Trophoblast cell (in vitro differentiated cells and primary cell): ENCODE measurements at regions not wholly inside any gene's neighbourhood (a gene's known extent, or its start where the extent isn't known, plus 50 kb on each side); places are given as distances from the start of the nearest gene placed in this dataset.

Experiments used
- DNase-seq, 2 donors: peaks; one replicate each; pipeline ENCODE4 v3.0.0-alpha.2; 2016
- H2AFZ ChIP-seq: 2 replicates; pipeline ENCODE4 v1.6.1; 2013; ENCODE audit warnings: low read length, moderate library complexity, mild to moderate bottlenecking; ENCODE audit not compliant: insufficient read depth, poor library complexity
- H2AK5ac ChIP-seq: 2 replicates; pipeline ENCODE4 v1.6.1; 2013; ENCODE audit warnings: mild to moderate bottlenecking, low read length
- H2BK120ac ChIP-seq: 2 replicates; pipeline ENCODE4 v1.6.1; 2013; ENCODE audit warnings: low read length, mild to moderate bottlenecking, moderate library complexity; ENCODE audit not compliant: insufficient read depth, poor library complexity
- H2BK12ac ChIP-seq: 2 replicates; pipeline ENCODE4 v1.6.1; 2013; ENCODE audit warnings: mild to moderate bottlenecking, low read length, moderate library complexity
- H2BK5ac ChIP-seq: 2 replicates; pipeline ENCODE4 v1.6.1; 2013; ENCODE audit warnings: low read length, low read depth, moderate library complexity, mild to moderate bottlenecking; ENCODE audit not compliant: poor library complexity
- H3K14ac ChIP-seq: 2 replicates; pipeline ENCODE4 v1.6.1; 2013; ENCODE audit warnings: mild to moderate bottlenecking, low read length
- H3K18ac ChIP-seq: 2 replicates; pipeline ENCODE4 v1.6.1; 2013; ENCODE audit warnings: mild to moderate bottlenecking, low read length
- H3K23ac ChIP-seq: 2 replicates; pipeline ENCODE4 v1.6.1; 2013; ENCODE audit warnings: low read length
- H3K27ac ChIP-seq: 2 replicates; pipeline ENCODE4 v1.5.1; 2013; ENCODE audit warnings: low read depth, mild to moderate bottlenecking, inconsistent platforms, low read length, moderate library complexity
- H3K27me3 ChIP-seq: 2 replicates; pipeline ENCODE4 v1.6.1; 2013; ENCODE audit warnings: inconsistent platforms, mild to moderate bottlenecking, low read length, moderate library complexity; ENCODE audit not compliant: insufficient read depth
- H3K36me3 ChIP-seq, 2 experiments: 1 replicate in 1 of 2; 2 replicates in 1 of 2; pipeline ENCODE4 v1.6.1; 2013; ENCODE audit warnings: low read length in 2 of 2, mild to moderate bottlenecking in 2 of 2, moderate library complexity in 1 of 2; ENCODE audit not compliant: insufficient read depth in 2 of 2, control insufficient read depth in 1 of 2
- H3K4ac ChIP-seq: 2 replicates; pipeline ENCODE4 v1.6.1; 2013; ENCODE audit warnings: low read depth, mild to moderate bottlenecking, low read length, moderate library complexity
- H3K4me1 ChIP-seq, 2 experiments: 1 replicate in 1 of 2; 2 replicates in 1 of 2; pipeline ENCODE4 v1.6.1; 2013; ENCODE audit warnings: low read length in 2 of 2, mild to moderate bottlenecking in 2 of 2, moderate library complexity in 1 of 2; ENCODE audit not compliant: insufficient read depth in 2 of 2, control insufficient read depth in 1 of 2
- H3K4me2 ChIP-seq: 2 replicates; pipeline ENCODE4 v1.6.1; 2013; ENCODE audit warnings: inconsistent platforms, mild to moderate bottlenecking, low read length, moderate library complexity
- H3K4me3 ChIP-seq: 2 replicates; pipeline ENCODE4 v1.5.1; 2013; ENCODE audit warnings: mild to moderate bottlenecking, low read depth, low read length, inconsistent platforms
- H3K79me1 ChIP-seq: one replicate; pipeline ENCODE4 v1.6.1; 2013; ENCODE audit warnings: low read length
- H3K79me2 ChIP-seq: 2 replicates; pipeline ENCODE4 v1.6.1; 2013; ENCODE audit warnings: low read length, mild to moderate bottlenecking; ENCODE audit not compliant: control insufficient read depth, insufficient read depth, poor library complexity
- H3K9ac ChIP-seq: 2 replicates; pipeline ENCODE4 v1.6.1; 2013; ENCODE audit warnings: mild to moderate bottlenecking, low read length
- H3K9me3 ChIP-seq: 2 replicates; pipeline ENCODE4 v1.6.1; 2013; ENCODE audit warnings: low read depth, mild to moderate bottlenecking, control low read depth, inconsistent platforms, low read length; ENCODE audit not compliant: insufficient read depth
- H4K12ac ChIP-seq: 2 replicates; pipeline ENCODE4 v1.6.1; 2013; ENCODE audit warnings: low read depth, mild to moderate bottlenecking, low read length, moderate library complexity
- H4K8ac ChIP-seq: 2 replicates; pipeline ENCODE4 v1.6.1; 2013; ENCODE audit warnings: low read depth, mild to moderate bottlenecking, low read length, moderate library complexity
- H4K91ac ChIP-seq: one replicate; pipeline ENCODE4 v1.6.1; 2013; ENCODE audit warnings: low read depth, mild to moderate bottlenecking, low read length, moderate library complexity
- WGBS: extraction: QIAGEN DNeasy Blood & Tissue Kit; methylation state at CpG from one replicate; pipeline ENCODE4 v1.1.7; 2013; ENCODE audit warnings: missing lambda C conversion rate; ENCODE audit not compliant: insufficient read length, insufficient coverage; ENCODE audit errors: extremely low coverage; 5-methylcytosine and 5-hydroxymethylcytosine counted together

GRCh38 chr3:176005564-176005963 lies 1146.4 kb downstream of the NAALADL2 start:
- Histone ChIP-seq H3K27ac (no peak overlapping the region), H3K4me2 (no peak overlapping the region), H2BK12ac (no peak overlapping the region), H4K91ac (no peak overlapping the region), H3K79me2 (no peaks in the 10 kb centered on the region), H2AFZ (no peak overlapping the region), H3K23ac (no peak overlapping the region), H3K4me3 (no peak overlapping the region), H4K8ac (no peak overlapping the region), H3K14ac (no peak overlapping the region), H2BK5ac (no peak overlapping the region), H4K12ac (no peak overlapping the region), H3K27me3 (no peaks in the 10 kb centered on the region), H3K9ac (no peak overlapping the region), H2BK120ac (no peak overlapping the region), H3K9me3 (no peaks in the 10 kb centered on the region), H3K36me3 (no peaks in the 10 kb centered on the region), H3K4me1 (no peaks in the 10 kb centered on the region), H2AK5ac (no peak overlapping the region), H3K4ac (no peak overlapping the region), H3K79me1 (no peaks in the 10 kb centered on the region), H3K18ac (no peak overlapping the region)
- DNase-seq = no peak
- WGBS = no CpG with 5 or more reads among the region's 1 CpG

- H2AK5ac ChIP-seq = no peak overlapping the region
- H3K18ac ChIP-seq = no peak overlapping the region
- H2BK12ac ChIP-seq = no peak overlapping the region
- H3K23ac ChIP-seq = no peak overlapping the region
- no peak overlapping the region for H4K8ac ChIP-seq
- no peaks in the 10 kb centered on the region for H3K4me1 ChIP-seq
- no peak overlapping the region for H2AFZ ChIP-seq
- H3K79me1 ChIP-seq = no peaks in the 10 kb centered on the region
- no peak overlapping the region for H2BK120ac ChIP-seq
- peaks cover 2% of the 10 kb centered on the region for H3K9me3 ChIP-seq
- no peak overlapping the region for H3K27ac ChIP-seq
- H3K4me3 ChIP-seq = no peak overlapping the region
- no peaks in the 10 kb centered on the region for H3K27me3 ChIP-seq
- H3K9ac ChIP-seq = no peak overlapping the region
- no peak overlapping the region for H2BK5ac ChIP-seq
- H3K4me2 ChIP-seq = no peak overlapping the region
- no peaks in the 10 kb centered on the region for H3K79me2 ChIP-seq
- no peak overlapping the region for H3K14ac ChIP-seq
- H4K91ac ChIP-seq = no peak overlapping the region
- H3K4ac ChIP-seq = no peak overlapping the region
- no peaks in the 10 kb centered on the region for H3K36me3 ChIP-seq
- H4K12ac ChIP-seq = no peak overlapping the region
- no CpG with 5 or more reads among the region's 2 CpGs for WGBS
- peak; percentile 71 to 89 for DNase-seq
Observed at GRCh38 chr3:175989161-175989560, 1130.0 kb downstream of the NAALADL2 start.

- Histone ChIP-seq H2BK120ac (no peak overlapping the region), H2BK12ac (no peak overlapping the region), H3K36me3 (no peaks in the 10 kb centered on the region), H3K27ac (no peak overlapping the region), H3K27me3 (no peaks in the 10 kb centered on the region), H3K4me1 (no peaks in the 10 kb centered on the region), H4K12ac (no peak overlapping the region), H3K14ac (no peak overlapping the region), H4K91ac (no peak overlapping the region), H3K18ac (no peak overlapping the region), H3K23ac (no peak overlapping the region), H2AFZ (no peak overlapping the region), H2AK5ac (no peak overlapping the region), H3K4me2 (no peak overlapping the region), H3K79me2 (no peaks in the 10 kb centered on the region), H3K9ac (no peak overlapping the region), H3K4ac (no peak overlapping the region), H3K4me3 (no peak overlapping the region), H2BK5ac (no peak overlapping the region), H3K79me1 (no peaks in the 10 kb centered on the region), H4K8ac (no peak overlapping the region), H3K9me3 (peaks cover 2% of the 10 kb centered on the region)
- no CpG with 5 or more reads among the region's 1 CpG for WGBS
- peak in 1 of 2 donors; percentile 92 for DNase-seq
Observed at GRCh38 chr3:175988401-175988800, 1129.3 kb downstream of the NAALADL2 start.

GRCh38 chr3:175985781-175986180 lies 1126.6 kb downstream of the NAALADL2 start:
- Histone ChIP-seq H3K27ac (no peak overlapping the region), H3K27me3 (no peaks in the 10 kb centered on the region), H3K14ac (no peak overlapping the region), H3K4me2 (no peak overlapping the region), H2BK5ac (no peak overlapping the region), H3K9me3 (peaks cover 2% of the 10 kb centered on the region), H4K12ac (no peak overlapping the region), H2BK120ac (no peak overlapping the region), H2BK12ac (no peak overlapping the region), H2AFZ (no peak overlapping the region), H3K4me3 (no peak overlapping the region), H3K79me1 (no peaks in the 10 kb centered on the region), H3K4me1 (no peaks in the 10 kb centered on the region), H3K79me2 (no peaks in the 10 kb centered on the region), H3K9ac (no peak overlapping the region), H3K4ac (no peak overlapping the region), H2AK5ac (no peak overlapping the region), H4K91ac (no peak overlapping the region), H3K36me3 (no peaks in the 10 kb centered on the region), H3K18ac (no peak overlapping the region), H4K8ac (no peak overlapping the region), H3K23ac (no peak overlapping the region)
- WGBS = no CpG with 5 or more reads among the region's 1 CpG
- DNase-seq = no peak
